Stimulated activated naive CD8-positive, alpha-beta T cell treated with anti-CD3 and anti-CD28 coated beads, Interleukin-15, Interleukin-2, amounts not matched to agents 100 ng/mL and 50 ng/mL, for 24 hours (primary cell): ENCODE measurements at regions not wholly inside any gene's neighbourhood (a gene's known extent, or its start where the extent isn't known, plus 50 kb on each side); places are given as distances from the start of the nearest gene placed in this dataset.
"Not testable (repeated sequence)": the region's sequence is repeated elsewhere in the genome, so short reads cannot be mapped to it uniquely, and the experiment has no call there.

ENCODE experiments used
- H3K27ac Mint-ChIP-seq: one replicate; pipeline ENCODE4 v1.8.0; 2021; ENCODE audit warnings: mild to moderate bottlenecking, mixed read lengths
- H3K27me3 Mint-ChIP-seq: one replicate; pipeline ENCODE4 v1.8.0; 2021; ENCODE audit warnings: mixed read lengths
- H3K36me3 Mint-ChIP-seq: one replicate; pipeline ENCODE4 v1.8.0; 2021; ENCODE audit warnings: low read depth, mixed read lengths
- H3K4me1 Mint-ChIP-seq: one replicate; pipeline ENCODE4 v1.8.0; 2021; ENCODE audit warnings: low read depth, mixed read lengths
- H3K4me3 Mint-ChIP-seq: one replicate; pipeline ENCODE4 v1.8.0; 2021; ENCODE audit warnings: mild to moderate bottlenecking, mixed read lengths
- H3K9me3 Mint-ChIP-seq: one replicate; pipeline ENCODE4 v1.8.0; 2021; ENCODE audit warnings: mixed read lengths

- H3K9me3 Mint-ChIP-seq, result no peaks in the 10 kb centered on the region
- no peaks in the 10 kb centered on the region for H3K36me3 Mint-ChIP-seq
- H3K27ac Mint-ChIP-seq, result no peak overlapping the region
- peaks cover 4% of the 10 kb centered on the region for H3K27me3 Mint-ChIP-seq
- no peak overlapping the region for H3K4me3 Mint-ChIP-seq
- no peaks in the 10 kb centered on the region for H3K4me1 Mint-ChIP-seq
Observed at GRCh38 chr9:135379540-135380267, 99.9 kb upstream of the PPP1R26 start.

GRCh38 chr9:135380311-135380960 is 99.1 kb upstream of the PPP1R26 start:
- Mint-ChIP-seq H3K9me3 (no peaks in the 10 kb centered on the region), H3K36me3 (no peaks in the 10 kb centered on the region), H3K4me1 (no peaks in the 10 kb centered on the region), H3K4me3 (no peak overlapping the region), H3K27me3 (no peaks in the 10 kb centered on the region), H3K27ac (no peak overlapping the region)

GRCh38 chr9:135381762-135382310 is 97.7 kb upstream of the PPP1R26 start:
- Mint-ChIP-seq H3K27me3 (no peaks in the 10 kb centered on the region), H3K4me3 (no peak overlapping the region), H3K36me3 (no peaks in the 10 kb centered on the region), H3K27ac (no peak overlapping the region), H3K9me3 (no peaks in the 10 kb centered on the region), H3K4me1 (no peaks in the 10 kb centered on the region)

GRCh38 chr9:135384226-135384625 is 95.4 kb upstream of the PPP1R26 start:
- Mint-ChIP-seq H3K9me3 (no peaks in the 10 kb centered on the region), H3K36me3 (no peaks in the 10 kb centered on the region), H3K4me1 (no peaks in the 10 kb centered on the region), H3K27ac (no peak overlapping the region), H3K4me3 (no peak overlapping the region), H3K27me3 (no peaks in the 10 kb centered on the region)

- not testable (repeated sequence) for H3K9me3 Mint-ChIP-seq, H3K4me3 Mint-ChIP-seq, H3K4me1 Mint-ChIP-seq, H3K27ac Mint-ChIP-seq, H3K27me3 Mint-ChIP-seq, H3K36me3 Mint-ChIP-seq
Observed at GRCh38 chr9:135384815-135385405, 94.7 kb upstream of the PPP1R26 start.

- H3K9me3 Mint-ChIP-seq, result no peaks in the 10 kb centered on the region
- no peak overlapping the region for H3K27ac Mint-ChIP-seq
- no peaks in the 10 kb centered on the region for H3K27me3 Mint-ChIP-seq
- no peaks in the 10 kb centered on the region for H3K4me1 Mint-ChIP-seq
- no peak overlapping the region for H3K4me3 Mint-ChIP-seq
- H3K36me3 Mint-ChIP-seq, result no peaks in the 10 kb centered on the region
Observed at GRCh38 chr9:135385793-135386192, 93.8 kb upstream of the PPP1R26 start.

- no peak overlapping the region for H3K27ac Mint-ChIP-seq
- no peaks in the 10 kb centered on the region for H3K36me3 Mint-ChIP-seq
- H3K27me3 Mint-ChIP-seq, result no peaks in the 10 kb centered on the region
- no peak overlapping the region for H3K4me3 Mint-ChIP-seq
- H3K9me3 Mint-ChIP-seq, result no peaks in the 10 kb centered on the region
- H3K4me1 Mint-ChIP-seq, result no peaks in the 10 kb centered on the region
Observed at GRCh38 chr9:135387976-135388375, 91.6 kb upstream of the PPP1R26 start.

- H3K9me3 Mint-ChIP-seq, result no peaks in the 10 kb centered on the region
- H3K4me1 Mint-ChIP-seq, result no peaks in the 10 kb centered on the region
- H3K27ac Mint-ChIP-seq, result no peak overlapping the region
- H3K27me3 Mint-ChIP-seq, result no peaks in the 10 kb centered on the region
- no peak overlapping the region for H3K4me3 Mint-ChIP-seq
- no peaks in the 10 kb centered on the region for H3K36me3 Mint-ChIP-seq
Observed at GRCh38 chr9:135388530-135388929, 91.1 kb upstream of the PPP1R26 start.

GRCh38 chr9:135391759-135392158 is 87.8 kb upstream of the PPP1R26 start:
- Mint-ChIP-seq H3K36me3 (no peaks in the 10 kb centered on the region), H3K27ac (no peak overlapping the region), H3K9me3 (no peaks in the 10 kb centered on the region), H3K27me3 (no peaks in the 10 kb centered on the region), H3K4me3 (no peak overlapping the region), H3K4me1 (no peaks in the 10 kb centered on the region)

- Mint-ChIP-seq H3K27me3 (no peaks in the 10 kb centered on the region), H3K9me3 (no peaks in the 10 kb centered on the region), H3K4me1 (no peaks in the 10 kb centered on the region), H3K27ac (no peak overlapping the region), H3K36me3 (no peaks in the 10 kb centered on the region), H3K4me3 (no peak overlapping the region)
Observed at GRCh38 chr9:135392511-135392910, 87.1 kb upstream of the PPP1R26 start.

GRCh38 chr9:135394131-135394530 is 85.5 kb upstream of the PPP1R26 start:
- Mint-ChIP-seq H3K36me3 (no peaks in the 10 kb centered on the region), H3K4me1 (no peaks in the 10 kb centered on the region), H3K4me3 (no peak overlapping the region), H3K9me3 (no peaks in the 10 kb centered on the region), H3K27ac (no peak overlapping the region), H3K27me3 (no peaks in the 10 kb centered on the region)

GRCh38 chr9:135394699-135395645 is 84.6 kb upstream of the PPP1R26 start:
- no peaks in the 10 kb centered on the region for H3K9me3 Mint-ChIP-seq
- no peak overlapping the region for H3K4me3 Mint-ChIP-seq
- H3K27ac Mint-ChIP-seq, result no peak overlapping the region
- no peaks in the 10 kb centered on the region for H3K4me1 Mint-ChIP-seq
- no peaks in the 10 kb centered on the region for H3K27me3 Mint-ChIP-seq
- H3K36me3 Mint-ChIP-seq, result no peaks in the 10 kb centered on the region

GRCh38 chr9:135397142-135397541 is 82.4 kb upstream of the PPP1R26 start:
- Mint-ChIP-seq H3K36me3 (no peaks in the 10 kb centered on the region), H3K4me3 (no peak overlapping the region), H3K27me3 (no peaks in the 10 kb centered on the region), H3K27ac (no peak overlapping the region), H3K4me1 (no peaks in the 10 kb centered on the region), H3K9me3 (no peaks in the 10 kb centered on the region)

- H3K27ac Mint-ChIP-seq, result no peak overlapping the region
- no peaks in the 10 kb centered on the region for H3K27me3 Mint-ChIP-seq
- no peaks in the 10 kb centered on the region for H3K4me1 Mint-ChIP-seq
- no peaks in the 10 kb centered on the region for H3K36me3 Mint-ChIP-seq
- no peak overlapping the region for H3K4me3 Mint-ChIP-seq
- no peaks in the 10 kb centered on the region for H3K9me3 Mint-ChIP-seq
Observed at GRCh38 chr9:135399000-135399649, 80.5 kb upstream of the PPP1R26 start.
